ENCODE measurements at regions not wholly inside any gene's neighbourhood (a gene's known extent, or its start where the extent isn't known, plus 50 kb on each side); places are given as distances from the start of the nearest gene placed in this dataset.

DNA sequence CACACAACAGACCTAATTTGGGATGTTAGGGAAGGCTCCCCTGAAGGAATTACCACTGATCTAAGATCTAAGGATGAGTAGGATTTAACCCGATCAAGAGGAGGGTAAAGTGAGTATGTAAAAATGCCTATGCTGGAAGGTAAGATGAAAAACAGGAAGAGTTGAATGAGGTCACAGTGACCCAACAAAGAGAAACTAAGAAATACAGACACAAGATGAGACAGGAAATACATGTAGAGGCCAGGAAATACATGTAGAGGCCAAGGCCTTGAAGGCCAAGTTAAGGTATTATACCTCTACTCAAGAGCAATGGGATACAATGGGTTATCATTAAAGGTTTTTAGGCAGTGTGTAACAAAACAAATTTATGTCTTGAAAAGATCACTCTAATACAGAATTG, 131.6 kb upstream of the TANK start:
- Mint-ChIP-seq H3K27ac (no peak overlapping the region), H3K27me3 (ENCODE audit: low read depth in 2 of 2) (peaks cover 0 to 6% of the 10 kb centered on the region in 2 donors), H3K4me3 (no peak overlapping the region), H3K36me3 (no peaks in the 10 kb centered on the region), H3K4me1 (no peaks in the 10 kb centered on the region), H3K9me3 (no peaks in the 10 kb centered on the region)
- TF ChIP-seq, protein P1, sequence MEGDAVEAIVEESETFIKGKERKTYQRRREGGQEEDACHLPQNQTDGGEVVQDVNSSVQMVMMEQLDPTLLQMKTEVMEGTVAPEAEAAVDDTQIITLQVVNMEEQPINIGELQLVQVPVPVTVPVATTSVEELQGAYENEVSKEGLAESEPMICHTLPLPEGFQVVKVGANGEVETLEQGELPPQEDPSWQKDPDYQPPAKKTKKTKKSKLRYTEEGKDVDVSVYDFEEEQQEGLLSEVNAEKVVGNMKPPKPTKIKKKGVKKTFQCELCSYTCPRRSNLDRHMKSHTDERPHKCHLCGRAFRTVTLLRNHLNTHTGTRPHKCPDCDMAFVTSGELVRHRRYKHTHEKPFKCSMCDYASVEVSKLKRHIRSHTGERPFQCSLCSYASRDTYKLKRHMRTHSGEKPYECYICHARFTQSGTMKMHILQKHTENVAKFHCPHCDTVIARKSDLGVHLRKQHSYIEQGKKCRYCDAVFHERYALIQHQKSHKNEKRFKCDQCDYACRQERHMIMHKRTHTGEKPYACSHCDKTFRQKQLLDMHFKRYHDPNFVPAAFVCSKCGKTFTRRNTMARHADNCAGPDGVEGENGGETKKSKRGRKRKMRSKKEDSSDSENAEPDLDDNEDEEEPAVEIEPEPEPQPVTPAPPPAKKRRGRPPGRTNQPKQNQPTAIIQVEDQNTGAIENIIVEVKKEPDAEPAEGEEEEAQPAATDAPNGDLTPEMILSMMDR (IDR thresholded peaks at IDR 0.05): no peak
- no peaks in the 10 kb centered on the region for H3K27me3 ChIP-seq (ENCODE audit: control insufficient read depth, insufficient read depth, low read length)
- ATAC-seq (no peak), DNase-seq (no peak)
- 85% methylated on average over 1 of the region's 1 CpG for WGBS (ENCODE audit: insufficient coverage)
- H3K9me3 ChIP-seq (ENCODE audit: control insufficient read depth, insufficient read depth, low read length): no peaks in the 10 kb centered on the region
- H3K4me1 ChIP-seq (ENCODE audit: control insufficient read depth, insufficient read depth, low read length): no peaks in the 10 kb centered on the region
- intact Hi-C loops (cut with micrococcal nuclease): no loop called here
- H3K4me3 ChIP-seq (ENCODE audit: low read length): no peak overlapping the region
- no peaks in the 10 kb centered on the region for H3K36me3 ChIP-seq (ENCODE audit: control insufficient read depth, insufficient read depth, low read length)
- H3K27ac ChIP-seq (ENCODE audit: low read length): no peak overlapping the region

DNA sequence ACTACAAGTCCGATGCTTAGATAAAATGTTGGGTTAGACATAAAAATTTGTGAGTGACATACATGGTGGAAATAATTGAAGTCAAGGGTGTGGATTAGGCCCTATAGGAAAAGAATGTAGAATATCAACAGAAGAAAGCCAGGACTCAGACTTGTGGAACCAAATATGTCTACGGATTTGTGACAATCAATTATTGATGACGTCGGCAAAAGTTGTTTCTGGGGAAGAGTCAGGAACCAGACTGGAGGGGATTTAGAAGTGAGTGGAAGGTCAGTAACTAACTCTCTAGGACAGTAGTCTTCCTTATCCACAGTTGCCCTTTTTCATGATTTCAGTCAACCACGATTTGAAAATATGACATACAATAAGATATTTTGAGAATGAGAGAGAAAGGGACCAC, 130.9 kb upstream of the TANK start:
- Histone ChIP-seq H3K27me3 (ENCODE audit: control insufficient read depth, insufficient read depth, low read length) (no peaks in the 10 kb centered on the region), H3K4me3 (ENCODE audit: low read length) (no peak overlapping the region), H3K36me3 (ENCODE audit: control insufficient read depth, insufficient read depth, low read length) (no peaks in the 10 kb centered on the region), H3K9me3 (ENCODE audit: control insufficient read depth, insufficient read depth, low read length) (no peaks in the 10 kb centered on the region), H3K4me1 (ENCODE audit: control insufficient read depth, insufficient read depth, low read length) (no peaks in the 10 kb centered on the region), H3K27ac (ENCODE audit: low read length) (no peak overlapping the region)
- no peak overlapping the region for H3K4me3 Mint-ChIP-seq
- H3K27me3 Mint-ChIP-seq (ENCODE audit: low read depth in 2 of 2): peaks cover 3 to 4% of the 10 kb centered on the region in 2 donors
- intact Hi-C loops (cut with micrococcal nuclease): no loop called here
- H3K36me3 Mint-ChIP-seq: no peaks in the 10 kb centered on the region
- ATAC-seq (no peak), DNase-seq (no peak)
- no peak overlapping the region for H3K27ac Mint-ChIP-seq
- 98% methylated on average over 4 of the region's 5 CpGs for WGBS (ENCODE audit: insufficient coverage)
- H3K9me3 Mint-ChIP-seq: no peaks in the 10 kb centered on the region
- no peaks in the 10 kb centered on the region for H3K4me1 Mint-ChIP-seq
- TF ChIP-seq, protein P1 (IDR thresholded peaks at IDR 0.05): no peak

DNA sequence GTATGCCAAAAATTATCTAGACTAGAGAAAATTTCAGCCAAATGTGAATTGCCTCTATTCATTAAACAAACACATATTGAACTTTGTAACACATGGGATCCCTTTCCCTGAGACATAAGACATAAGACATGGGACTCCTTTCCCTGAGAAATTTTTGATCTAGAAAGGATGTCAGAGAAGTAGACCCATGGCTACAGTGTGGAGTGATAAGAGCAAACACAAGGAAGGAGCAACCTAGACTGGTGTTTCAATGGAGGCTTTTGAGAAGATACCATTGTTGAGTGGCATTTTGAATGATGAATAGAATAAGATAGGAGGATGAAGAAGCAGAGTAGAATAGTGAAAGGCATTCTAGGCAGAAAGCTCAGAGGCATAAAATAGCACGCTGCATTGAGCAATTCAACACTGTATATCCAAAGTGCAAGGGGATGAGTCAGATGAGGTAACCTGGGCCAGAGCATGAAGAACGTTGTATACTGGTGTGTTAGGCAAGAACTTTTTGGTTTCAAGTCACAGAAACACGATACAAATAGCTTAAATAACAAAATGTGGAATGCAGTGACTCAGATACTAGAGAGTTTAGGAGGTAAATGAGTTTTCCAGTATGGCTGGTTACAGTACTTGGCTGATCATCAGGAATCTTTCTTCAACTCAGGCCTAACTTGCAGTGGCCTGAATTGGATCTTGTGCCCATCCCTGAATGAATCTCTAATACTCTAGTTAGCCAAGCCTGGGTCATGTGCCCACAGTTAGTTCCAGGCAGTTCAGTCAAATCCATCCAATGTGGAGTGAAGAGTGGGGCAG, 129.8 kb upstream of the TANK start:
- no peak for DNase-seq

More for the DNA sequence above, 129.8 kb upstream of the TANK start:
- Mint-ChIP-seq H3K4me1 (no peaks in the 10 kb centered on the region), H3K4me3 (no peak overlapping the region), H3K9me3 (no peaks in the 10 kb centered on the region), H3K36me3 (no peaks in the 10 kb centered on the region), H3K27ac (no peak overlapping the region), H3K27me3 (ENCODE audit: low read depth in 2 of 2) (peaks cover 2 to 12% of the 10 kb centered on the region in 2 donors)
- Histone ChIP-seq H3K27me3 (ENCODE audit: control insufficient read depth, insufficient read depth, low read length) (no peaks in the 10 kb centered on the region), H3K36me3 (ENCODE audit: control insufficient read depth, insufficient read depth, low read length) (no peaks in the 10 kb centered on the region), H3K9me3 (ENCODE audit: control insufficient read depth, insufficient read depth, low read length) (no peaks in the 10 kb centered on the region), H3K4me1 (ENCODE audit: control insufficient read depth, insufficient read depth, low read length) (no peaks in the 10 kb centered on the region), H3K4me3 (ENCODE audit: low read length) (no peak overlapping the region), H3K27ac (ENCODE audit: low read length) (no peak overlapping the region)
- intact Hi-C loops (cut with micrococcal nuclease): no loop called here
- TF ChIP-seq, protein P1 (IDR thresholded peaks at IDR 0.05): no peak
- 91% methylated on average over 3 of the region's 3 CpGs for WGBS (ENCODE audit: insufficient coverage)
- no peak for ATAC-seq

Data from natural killer cell (primary cell).